ENCODE measurements at regions not wholly inside any gene's neighbourhood (a gene's known extent, or its start where the extent isn't known, plus 50 kb on each side); places are given as distances from the start of the nearest gene placed in this dataset.

GRCh38 chr14:58807191-58807590 is 169.4 kb downstream of the DACT1 start:
- no peak for TF ChIP-seq CTCF (IDR thresholded peaks at IDR 0.05 in 2 of 3, conservative IDR thresholded peaks at IDR 0.05 in 1 of 3; ENCODE audit: control insufficient read depth in 2 of 3, extremely low read depth in 1 of 3, insufficient read depth in 1 of 3, low read depth in 3 of 3, low read length in 3 of 3)
- TF ChIP-seq, protein P1, sequence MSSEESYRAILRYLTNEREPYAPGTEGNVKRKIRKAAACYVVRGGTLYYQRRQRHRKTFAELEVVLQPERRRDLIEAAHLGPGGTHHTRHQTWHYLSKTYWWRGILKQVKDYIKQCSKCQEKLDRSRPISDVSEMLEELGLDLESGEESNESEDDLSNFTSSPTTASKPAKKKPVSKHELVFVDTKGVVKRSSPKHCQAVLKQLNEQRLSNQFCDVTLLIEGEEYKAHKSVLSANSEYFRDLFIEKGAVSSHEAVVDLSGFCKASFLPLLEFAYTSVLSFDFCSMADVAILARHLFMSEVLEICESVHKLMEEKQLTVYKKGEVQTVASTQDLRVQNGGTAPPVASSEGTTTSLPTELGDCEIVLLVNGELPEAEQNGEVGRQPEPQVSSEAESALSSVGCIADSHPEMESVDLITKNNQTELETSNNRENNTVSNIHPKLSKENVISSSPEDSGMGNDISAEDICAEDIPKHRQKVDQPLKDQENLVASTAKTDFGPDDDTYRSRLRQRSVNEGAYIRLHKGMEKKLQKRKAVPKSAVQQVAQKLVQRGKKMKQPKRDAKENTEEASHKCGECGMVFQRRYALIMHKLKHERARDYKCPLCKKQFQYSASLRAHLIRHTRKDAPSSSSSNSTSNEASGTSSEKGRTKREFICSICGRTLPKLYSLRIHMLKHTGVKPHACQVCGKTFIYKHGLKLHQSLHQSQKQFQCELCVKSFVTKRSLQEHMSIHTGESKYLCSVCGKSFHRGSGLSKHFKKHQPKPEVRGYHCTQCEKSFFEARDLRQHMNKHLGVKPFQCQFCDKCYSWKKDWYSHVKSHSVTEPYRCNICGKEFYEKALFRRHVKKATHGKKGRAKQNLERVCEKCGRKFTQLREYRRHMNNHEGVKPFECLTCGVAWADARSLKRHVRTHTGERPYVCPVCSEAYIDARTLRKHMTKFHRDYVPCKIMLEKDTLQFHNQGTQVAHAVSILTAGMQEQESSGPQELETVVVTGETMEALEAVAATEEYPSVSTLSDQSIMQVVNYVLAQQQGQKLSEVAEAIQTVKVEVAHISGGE (CRISPR knock-in tag; IDR thresholded peaks at IDR 0.05): no peak
- no peak for TF ChIP-seq JUNB (IDR thresholded peaks at IDR 0.05)
- TF ChIP-seq, protein P2, sequence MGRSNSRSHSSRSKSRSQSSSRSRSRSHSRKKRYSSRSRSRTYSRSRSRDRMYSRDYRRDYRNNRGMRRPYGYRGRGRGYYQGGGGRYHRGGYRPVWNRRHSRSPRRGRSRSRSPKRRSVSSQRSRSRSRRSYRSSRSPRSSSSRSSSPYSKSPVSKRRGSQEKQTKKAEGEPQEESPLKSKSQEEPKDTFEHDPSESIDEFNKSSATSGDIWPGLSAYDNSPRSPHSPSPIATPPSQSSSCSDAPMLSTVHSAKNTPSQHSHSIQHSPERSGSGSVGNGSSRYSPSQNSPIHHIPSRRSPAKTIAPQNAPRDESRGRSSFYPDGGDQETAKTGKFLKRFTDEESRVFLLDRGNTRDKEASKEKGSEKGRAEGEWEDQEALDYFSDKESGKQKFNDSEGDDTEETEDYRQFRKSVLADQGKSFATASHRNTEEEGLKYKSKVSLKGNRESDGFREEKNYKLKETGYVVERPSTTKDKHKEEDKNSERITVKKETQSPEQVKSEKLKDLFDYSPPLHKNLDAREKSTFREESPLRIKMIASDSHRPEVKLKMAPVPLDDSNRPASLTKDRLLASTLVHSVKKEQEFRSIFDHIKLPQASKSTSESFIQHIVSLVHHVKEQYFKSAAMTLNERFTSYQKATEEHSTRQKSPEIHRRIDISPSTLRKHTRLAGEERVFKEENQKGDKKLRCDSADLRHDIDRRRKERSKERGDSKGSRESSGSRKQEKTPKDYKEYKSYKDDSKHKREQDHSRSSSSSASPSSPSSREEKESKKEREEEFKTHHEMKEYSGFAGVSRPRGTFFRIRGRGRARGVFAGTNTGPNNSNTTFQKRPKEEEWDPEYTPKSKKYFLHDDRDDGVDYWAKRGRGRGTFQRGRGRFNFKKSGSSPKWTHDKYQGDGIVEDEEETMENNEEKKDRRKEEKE (IDR thresholded peaks at IDR 0.05): no peak
- no peak for TF ChIP-seq ATF2 (IDR thresholded peaks at IDR 0.05; ENCODE audit: low read length)
- TF ChIP-seq HDAC6 (IDR thresholded peaks at IDR 0.05; ENCODE audit: unreplicated experiment): no peak
- no peak for TF ChIP-seq POLR2A (IDR thresholded peaks at IDR 0.05; ENCODE audit: low read depth, low read length)
- TF ChIP-seq RAD51 (IDR thresholded peaks at IDR 0.05): no peak
- TF ChIP-seq BACH1 (IDR thresholded peaks at IDR 0.05; ENCODE audit: borderline replicate concordance): no peak
- no peak for TF ChIP-seq TAF1 (IDR thresholded peaks at IDR 0.05; ENCODE audit: borderline replicate concordance, low read depth, low read length)
- no peak for TF ChIP-seq CHD2 (IDR thresholded peaks at IDR 0.05; ENCODE audit: borderline replicate concordance, low read depth, low read length)
- TF ChIP-seq EZH2 (IDR thresholded peaks at IDR 0.05; ENCODE audit: borderline replicate concordance, control insufficient read depth, low read depth, low read length): no peak
- no peak for TF ChIP-seq RFX5 (IDR thresholded peaks at IDR 0.05; ENCODE audit: low read depth, low read length)

Measured in GM12878 (cell line).